NCI-H2227 (cell line): ENCODE measurements at regions not wholly inside any gene's neighbourhood (a gene's known extent, or its start where the extent isn't known, plus 50 kb on each side); places are given as distances from the start of the nearest gene placed in this dataset.
A peak's percentile ranks its signal among the peaks of the same experiment; 100 is the strongest.

ENCODE experiments used
- DNase-seq: peaks from one replicate; lab custom pipeline; 2025; ENCODE audit not compliant: unreplicated experiment; lab: John Stamatoyannopoulos, UW

DNA sequence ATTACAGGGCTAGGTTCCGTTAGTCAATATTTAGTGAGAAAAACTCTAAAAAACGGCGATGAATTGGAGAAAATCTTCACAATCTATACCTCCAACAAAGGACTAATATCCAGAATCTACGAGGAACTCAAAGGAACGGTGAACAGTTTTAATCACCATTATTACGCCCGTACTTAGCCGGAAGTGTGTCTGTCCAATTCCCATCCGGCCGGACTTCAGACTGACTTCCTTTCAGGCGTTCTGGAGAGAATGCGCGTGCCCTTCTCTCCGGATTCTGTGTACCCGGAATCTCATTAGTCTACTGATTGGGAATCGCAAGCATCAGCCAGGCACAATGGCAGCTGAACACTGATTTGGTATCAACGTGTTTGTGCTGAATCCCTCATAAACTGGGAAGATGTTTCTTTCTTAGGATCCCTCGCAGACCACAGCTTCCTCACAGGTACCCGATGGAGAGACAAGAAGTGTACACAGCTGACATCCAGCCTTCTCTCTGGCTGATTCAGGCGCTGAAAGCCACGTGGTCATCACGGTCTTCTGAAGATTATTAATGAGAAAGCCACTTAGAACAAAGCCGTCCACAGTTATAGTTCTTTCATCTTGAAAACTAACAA lies 239.9 kb downstream of the ZNF516 start:
- DNase-seq: no peak

GRCh38 chr18:76252880-76253279 lies 242.2 kb downstream of the ZNF516 start:
- no peak for DNase-seq

GRCh38 chr18:76252139-76252538 lies 242.9 kb downstream of the ZNF516 start:
- no peak for DNase-seq

GRCh38 chr18:76251691-76252090 lies 243.4 kb downstream of the ZNF516 start:
- DNase-seq: no peak

GRCh38 chr18:76246590-76246989 lies 248.5 kb downstream of the ZNF516 start:
- no peak for DNase-seq

- DNase-seq: no peak
Observed at GRCh38 chr18:76234676-76235060, 260.4 kb downstream of the ZNF516 start.

- DNase-seq: no peak
Observed at GRCh38 chr18:76233876-76234675, 261.0 kb downstream of the ZNF516 start.

- no peak for DNase-seq
Observed at GRCh38 chr18:76233406-76233805, 261.6 kb downstream of the ZNF516 start.

- DNase-seq: no peak
Observed at GRCh38 chr18:76232779-76233178, 262.3 kb downstream of the ZNF516 start.

DNA sequence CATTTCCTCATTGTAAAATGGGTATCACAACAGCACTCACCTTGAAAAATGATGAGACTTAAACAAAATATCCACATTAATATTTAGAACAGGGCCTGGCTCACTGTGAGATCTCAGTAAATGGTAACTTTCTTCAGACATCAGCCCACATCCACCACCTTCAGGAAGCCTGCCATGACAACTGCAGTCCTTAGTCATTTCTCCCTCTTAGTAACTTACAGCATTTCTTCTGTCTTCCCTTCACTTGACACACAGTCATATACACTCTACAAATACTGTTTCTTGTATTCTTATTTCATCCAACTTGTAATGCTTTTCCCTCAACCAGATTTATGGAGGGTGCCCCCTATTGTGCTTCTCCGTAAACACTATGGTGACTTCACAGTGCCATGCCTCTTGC lies 263.0 kb downstream of the ZNF516 start:
- no peak for DNase-seq

DNA sequence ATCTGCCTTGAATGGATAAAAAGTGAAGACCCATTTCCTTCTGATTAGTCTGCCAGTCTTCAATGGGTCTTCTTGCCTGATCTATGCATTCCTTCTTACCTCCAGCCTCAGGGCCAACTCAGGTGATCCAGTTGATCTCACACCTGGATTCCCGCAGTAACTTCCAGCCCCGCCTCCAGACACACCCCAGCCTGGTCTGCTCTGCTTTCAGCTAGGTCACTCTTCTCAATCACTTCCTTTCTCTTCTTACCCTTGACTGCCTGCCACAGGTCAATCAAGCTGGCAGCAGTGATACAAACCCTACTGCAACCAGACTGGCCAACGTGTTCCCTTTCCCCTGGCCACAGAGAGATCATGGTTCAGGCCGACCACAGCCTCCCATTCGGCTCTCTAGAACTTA lies 263.6 kb downstream of the ZNF516 start:
- DNase-seq: no peak

DNA sequence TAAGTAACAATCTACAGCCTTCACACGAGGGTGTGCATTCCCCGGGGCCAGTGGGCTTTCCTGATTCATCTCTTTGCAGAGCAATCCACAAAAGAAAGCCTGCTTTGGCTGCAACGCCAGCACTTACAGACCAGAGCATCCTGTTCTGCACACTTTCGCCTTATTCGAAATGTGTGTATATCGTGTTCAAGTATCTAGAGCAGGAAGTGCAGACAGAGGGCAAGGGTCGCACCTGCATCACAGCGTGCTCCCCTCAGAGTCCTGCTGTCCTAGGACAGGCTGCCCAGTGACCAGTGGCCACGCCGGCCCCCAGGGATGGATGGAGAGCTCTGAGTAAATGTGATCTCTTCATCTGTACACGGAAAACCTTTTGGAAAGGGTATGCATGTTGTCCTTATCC lies 264.3 kb downstream of the ZNF516 start:
- DNase-seq: no peak

- DNase-seq: no peak
Observed at GRCh38 chr18:76228716-76229115, 266.3 kb downstream of the ZNF516 start.

DNA sequence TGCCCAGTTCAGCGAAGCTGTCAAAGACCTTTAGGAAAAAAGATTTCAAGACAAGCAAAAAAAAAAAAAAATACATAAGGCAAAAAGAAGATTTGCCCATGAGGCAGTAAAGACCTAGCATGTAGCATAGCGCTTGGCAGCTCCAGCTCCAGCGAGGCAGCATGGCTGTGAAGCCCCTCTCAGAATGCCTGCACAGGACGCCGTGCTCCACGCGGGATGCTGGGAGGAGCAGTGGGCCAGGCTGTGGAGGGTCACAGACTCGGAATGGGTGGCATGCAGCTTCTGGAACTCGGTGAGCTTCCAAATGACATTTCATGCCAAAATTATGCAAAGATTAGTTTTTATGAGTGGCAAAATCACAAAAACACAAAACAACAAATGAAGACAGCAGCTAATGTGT lies 267.3 kb downstream of the ZNF516 start:
- no peak for DNase-seq

DNA sequence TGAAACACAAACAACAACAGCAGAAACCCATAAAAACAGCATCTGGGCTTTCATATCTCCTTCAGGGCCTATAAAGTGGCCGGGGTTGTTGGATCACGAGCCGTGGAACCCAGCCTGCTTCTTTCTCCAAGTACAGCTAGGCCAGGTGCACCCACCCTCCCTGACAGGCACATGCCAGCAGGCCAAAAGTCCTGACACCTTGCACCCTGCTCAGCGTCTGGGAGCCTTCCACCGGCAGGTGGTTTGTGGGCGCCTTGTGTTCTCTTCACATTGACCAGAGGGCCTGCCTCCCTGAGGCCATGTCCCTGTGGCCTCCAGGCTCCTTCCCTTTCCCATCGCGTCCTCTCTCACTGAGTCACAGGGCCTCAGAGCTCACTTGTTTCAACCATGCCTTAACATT lies 271.6 kb downstream of the ZNF516 start:
- no peak for DNase-seq

DNA sequence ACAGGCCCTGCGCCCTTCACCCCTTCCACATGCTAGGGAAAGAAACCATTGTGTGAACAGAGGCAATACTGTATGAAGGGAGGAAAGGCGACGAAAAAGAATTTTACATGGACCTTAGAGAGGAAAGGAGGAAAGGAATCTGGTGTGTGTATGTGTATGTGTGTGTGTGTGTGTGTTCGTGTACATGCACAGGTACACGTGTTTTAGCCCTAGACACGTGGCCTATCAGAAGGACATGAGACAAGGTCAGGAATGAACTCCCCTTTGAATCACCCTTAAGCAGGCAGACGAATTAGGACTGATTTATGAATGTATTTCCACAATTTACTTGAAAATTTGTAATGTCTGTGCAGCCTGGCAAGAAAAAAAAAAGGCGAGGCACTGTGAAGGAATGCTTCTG lies 276.0 kb downstream of the ZNF516 start:
- DNase-seq: no peak

DNA sequence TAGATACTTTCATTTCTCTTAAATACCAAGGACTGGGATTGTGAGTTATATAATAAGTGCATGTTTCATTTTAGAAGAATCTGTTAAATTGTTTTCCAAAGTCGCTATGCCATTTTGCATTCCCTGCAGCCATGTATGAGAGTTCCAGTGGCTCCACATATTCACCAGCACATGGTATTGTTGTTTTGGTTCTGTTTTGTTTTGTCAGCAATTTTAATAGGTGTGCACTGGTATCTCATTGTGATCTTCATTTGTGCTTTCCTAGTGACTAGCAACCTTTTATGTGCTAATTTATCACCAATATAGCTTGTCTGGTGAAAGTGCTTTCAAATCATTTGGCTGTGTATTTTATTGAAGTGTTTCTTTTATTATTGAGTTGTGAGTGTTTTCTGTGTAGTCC lies 278.9 kb downstream of the ZNF516 start:
- DNase-seq: no peak

DNA sequence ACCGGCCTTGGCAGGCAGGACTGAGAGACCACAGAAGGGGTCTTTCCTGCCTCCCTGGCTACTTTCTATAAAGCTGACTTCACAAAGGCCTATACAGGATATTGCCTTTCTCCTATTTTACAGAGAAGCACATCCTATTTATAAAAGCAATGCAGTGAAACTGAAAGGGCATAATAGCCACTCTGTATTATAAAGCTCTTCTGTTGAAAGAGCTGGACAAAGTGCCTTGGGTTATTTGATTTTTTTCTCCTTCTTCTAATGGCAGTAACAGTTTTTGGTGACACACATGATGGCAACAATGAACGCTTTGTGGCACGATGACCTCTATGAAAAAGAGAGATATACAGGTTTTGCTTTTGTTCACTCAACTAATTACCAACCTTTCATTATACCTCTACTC lies 281.1 kb downstream of the ZNF516 start:
- DNase-seq: no peak

DNA sequence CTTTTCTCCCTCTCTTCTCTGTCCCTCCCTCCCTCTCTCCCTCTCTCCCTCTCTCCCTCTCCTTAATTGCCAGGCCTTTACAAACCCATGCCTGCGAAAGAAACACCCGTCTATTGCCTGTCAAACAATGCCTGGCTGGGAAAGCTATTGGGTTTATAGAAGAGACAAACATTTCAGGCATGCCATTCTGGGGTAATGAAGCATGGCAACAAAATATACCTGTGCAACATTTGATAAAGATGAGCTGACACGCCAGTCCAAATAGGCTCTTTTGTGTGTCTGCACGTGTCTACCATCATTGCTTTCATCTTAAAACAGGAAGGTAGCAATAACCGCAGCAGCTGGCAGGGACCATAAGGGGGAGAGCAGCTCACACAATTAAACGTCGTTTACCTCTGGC lies 282.1 kb downstream of the ZNF516 start:
- DNase-seq: peak; percentile 18

DNA sequence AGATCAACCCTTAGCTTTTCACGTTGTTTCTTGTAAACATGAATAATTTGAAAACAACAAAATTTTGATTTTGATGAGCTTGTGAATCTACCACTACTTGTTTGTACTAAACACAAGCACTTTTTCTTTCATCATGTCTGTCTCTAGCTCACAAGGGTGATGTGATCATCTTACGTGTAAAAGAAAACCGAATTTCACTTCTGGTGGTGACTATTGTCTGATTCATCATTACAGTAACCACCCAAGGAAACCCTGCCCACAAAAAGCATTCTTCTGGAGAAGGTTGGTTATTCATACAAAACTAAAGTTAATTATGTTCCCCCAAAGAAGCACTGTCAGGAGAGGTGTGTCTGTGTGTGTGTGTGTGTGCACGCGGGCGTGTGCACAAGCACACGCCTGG lies 285.4 kb downstream of the ZNF516 start:
- no peak for DNase-seq

- peak; percentile 18 for DNase-seq
Observed at GRCh38 chr18:76208678-76209306, 286.2 kb downstream of the ZNF516 start.

DNA sequence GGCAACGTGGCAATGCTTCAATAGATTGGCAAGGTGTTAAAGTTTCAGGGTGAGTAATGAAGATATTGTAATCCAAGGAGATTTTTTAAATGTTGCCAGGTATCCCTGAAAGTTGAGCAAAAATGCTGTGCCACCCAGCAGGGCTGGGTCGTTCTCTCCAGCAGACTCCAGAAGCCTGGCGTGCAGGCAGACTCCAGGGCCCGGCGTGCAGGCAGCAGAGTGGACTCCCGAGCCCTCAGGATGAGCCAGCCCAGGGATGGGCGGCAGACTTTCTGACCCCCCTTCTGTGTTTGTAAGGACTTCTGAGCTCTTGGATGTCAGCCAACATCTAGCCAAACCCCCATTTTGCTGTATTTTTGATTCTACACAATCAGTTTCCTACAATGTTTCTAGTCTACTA lies 289.1 kb downstream of the ZNF516 start:
- DNase-seq: peak; percentile 34
